Cardiac muscle cell (in vitro differentiated cells and primary cell): ENCODE measurements at regions not wholly inside any gene's neighbourhood (a gene's known extent, or its start where the extent isn't known, plus 50 kb on each side); places are given as distances from the start of the nearest gene placed in this dataset.
"Not testable (repeated sequence)": the region's sequence is repeated elsewhere in the genome, so short reads cannot be mapped to it uniquely, and the experiment has no call there.

Experiments
- DNase-seq, 2 donors: peaks; one replicate each; pipeline versions ENCODE4 v3.0.0 to v3.0.0-alpha.2; 2010 to 2017; ENCODE audit warnings: low read depth in 1 of 2, low spot score in 1 of 2
- H3K27ac ChIP-seq: fragments of 200-600 bp; sonication (generic); 2 replicates; pipeline ENCODE4 v1.5.1; 2016
- H3K27me3 ChIP-seq: fragments of 200-600 bp; sonication (generic); 2 replicates; pipeline ENCODE4 v1.6.0; 2016; ENCODE audit warnings: control low read depth
- H3K36me3 ChIP-seq: fragments of 200-600 bp; sonication (generic); 2 replicates; pipeline ENCODE4 v1.5.1; 2016; ENCODE audit warnings: control low read depth
- H3K4me1 ChIP-seq: fragments of 200-600 bp; sonication (generic); 2 replicates; pipeline ENCODE4 v1.8.1; 2017; ENCODE audit warnings: low read depth, mild to moderate bottlenecking, mixed run types
- H3K4me3 ChIP-seq: fragments of 200-600 bp; sonication (generic); 2 replicates; pipeline ENCODE4 v1.5.1; 2016; ENCODE audit warnings: mild to moderate bottlenecking
- H3K9me3 ChIP-seq: fragments of 200-600 bp; sonication (generic); 2 replicates; pipeline ENCODE4 v1.5.1; 2017; ENCODE audit warnings: low read depth, mild to moderate bottlenecking, control low read depth
- CTCF ChIP-seq: IDR thresholded peaks from 2 replicates; pipeline ENCODE4 v1.5.1; 2012; ENCODE audit warnings: low read depth, mild to moderate bottlenecking, low read length

- Histone ChIP-seq H3K9me3 (no peaks in the 10 kb centered on the region), H3K27ac (no peak overlapping the region), H3K4me3 (peak overlapping the region; percentile 7), H3K4me1 (peaks cover 11% of the 10 kb centered on the region), H3K27me3 (no peaks in the 10 kb centered on the region), H3K36me3 (no peaks in the 10 kb centered on the region)
- no peak for DNase-seq
- TF ChIP-seq CTCF: no peak
These were observed 96.0 kb downstream of the FOXD2 start for GRCh38 chr1:47533793-47534328.

GRCh38 chr1:47534436-47534835 is 96.6 kb downstream of the FOXD2 start:
- no peaks in the 10 kb centered on the region for H3K27me3 ChIP-seq

GRCh38 chr1:47536646-47537118 is 98.8 kb downstream of the FOXD2 start:
- no peak for DNase-seq
- H3K9me3 ChIP-seq: no peaks in the 10 kb centered on the region
- H3K27me3 ChIP-seq: no peaks in the 10 kb centered on the region

More at GRCh38 chr1:47534436-47534835, 96.6 kb downstream of the FOXD2 start:
- no peak overlapping the region for H3K4me3 ChIP-seq
- peak in 1 of 2 donors; percentile 12 for DNase-seq
- H3K27ac ChIP-seq: no peak overlapping the region
- peaks cover 11% of the 10 kb centered on the region for H3K4me1 ChIP-seq
- no peaks in the 10 kb centered on the region for H3K9me3 ChIP-seq
- H3K36me3 ChIP-seq: no peaks in the 10 kb centered on the region
- no peak for TF ChIP-seq CTCF

GRCh38 chr1:47537268-47537667 is 99.4 kb downstream of the FOXD2 start:
- no peak for DNase-seq
- Histone ChIP-seq H3K27me3 (no peaks in the 10 kb centered on the region), H3K4me1 (peaks cover 11% of the 10 kb centered on the region), H3K27ac (no peak overlapping the region), H3K36me3 (no peaks in the 10 kb centered on the region), H3K9me3 (no peaks in the 10 kb centered on the region), H3K4me3 (no peak overlapping the region)
- no peak for TF ChIP-seq CTCF

More at GRCh38 chr1:47536646-47537118, 98.8 kb downstream of the FOXD2 start:
- H3K36me3 ChIP-seq: no peaks in the 10 kb centered on the region
- H3K27ac ChIP-seq: no peak overlapping the region
- H3K4me3 ChIP-seq: no peak overlapping the region
- TF ChIP-seq CTCF: no peak
- H3K4me1 ChIP-seq: peaks cover 11% of the 10 kb centered on the region

GRCh38 chr1:47537966-47538365 is 100.1 kb downstream of the FOXD2 start:
- Histone ChIP-seq H3K4me1 (peaks cover 11% of the 10 kb centered on the region), H3K9me3 (no peaks in the 10 kb centered on the region), H3K27ac (no peak overlapping the region), H3K27me3 (no peaks in the 10 kb centered on the region), H3K36me3 (no peaks in the 10 kb centered on the region), H3K4me3 (no peak overlapping the region)
- no peak for TF ChIP-seq CTCF
- no peak for DNase-seq

- not testable (repeated sequence) for H3K27ac ChIP-seq, DNase-seq
These were observed 100.7 kb downstream of the FOXD2 start for GRCh38 chr1:47538530-47538929.

GRCh38 chr1:47541705-47542104 is 103.9 kb downstream of the FOXD2 start:
- DNase-seq, H3K4me1 ChIP-seq, H3K9me3 ChIP-seq, H3K36me3 ChIP-seq, H3K4me3 ChIP-seq, H3K27me3 ChIP-seq, H3K27ac ChIP-seq: not testable (repeated sequence)

More at GRCh38 chr1:47538530-47538929, 100.7 kb downstream of the FOXD2 start:
- not testable (repeated sequence) for H3K9me3 ChIP-seq, H3K36me3 ChIP-seq, H3K4me3 ChIP-seq, H3K27me3 ChIP-seq
- peaks cover 11% of the 10 kb centered on the region for H3K4me1 ChIP-seq

- DNase-seq, H3K4me3 ChIP-seq, H3K27ac ChIP-seq, H3K36me3 ChIP-seq, H3K27me3 ChIP-seq, H3K4me1 ChIP-seq, H3K9me3 ChIP-seq: not testable (repeated sequence)
These were observed 105.2 kb downstream of the FOXD2 start for GRCh38 chr1:47543089-47543488.
